Mucosa of rectum (tissue), 2 donors: ENCODE measurements at regions not wholly inside any gene's neighbourhood (a gene's known extent, or its start where the extent isn't known, plus 50 kb on each side); places are given as distances from the start of the nearest gene placed in this dataset.
"Not testable (repeated sequence)": the region's sequence is repeated elsewhere in the genome, so short reads cannot be mapped to it uniquely, and the experiment has no call there.

Source experiments
- H3K27ac ChIP-seq, 2 donors: one replicate each; pipeline ENCODE4 v1.7.0; 2013; ENCODE audit warnings: inconsistent platforms in 2 of 2, low read depth in 2 of 2, low read length in 2 of 2
- H3K27me3 ChIP-seq, 2 donors: one replicate each; pipeline ENCODE4 v1.7.0; 2013; ENCODE audit warnings: low read length in 2 of 2; ENCODE audit not compliant: control insufficient read depth in 2 of 2, insufficient read depth in 2 of 2
- H3K36me3 ChIP-seq, 2 donors: one replicate each; pipeline ENCODE4 v1.7.0; 2013; ENCODE audit warnings: low read length in 2 of 2; ENCODE audit not compliant: control insufficient read depth in 2 of 2, insufficient read depth in 2 of 2
- H3K4me1 ChIP-seq, 2 donors: one replicate each; pipeline ENCODE4 v1.7.0; 2013; ENCODE audit warnings: low read length in 2 of 2, mild to moderate bottlenecking in 1 of 2; ENCODE audit not compliant: control insufficient read depth in 2 of 2, insufficient read depth in 2 of 2
- H3K4me3 ChIP-seq, 2 donors: one replicate each; pipeline ENCODE4 v1.7.0; 2013; ENCODE audit warnings: low read length in 2 of 2
- H3K9ac ChIP-seq, 2 donors: one replicate each; pipeline ENCODE4 v1.7.0; 2013; ENCODE audit warnings: low read length in 2 of 2, low read depth in 1 of 2, mild to moderate bottlenecking in 1 of 2
- H3K9me3 ChIP-seq, 2 donors: one replicate each; pipeline ENCODE4 v1.7.0; 2013; ENCODE audit warnings: low read length in 2 of 2; ENCODE audit not compliant: control insufficient read depth in 2 of 2
- donor health status: healthy.
- donor health status: Normal muscosa, but diverticular disease.

DNA sequence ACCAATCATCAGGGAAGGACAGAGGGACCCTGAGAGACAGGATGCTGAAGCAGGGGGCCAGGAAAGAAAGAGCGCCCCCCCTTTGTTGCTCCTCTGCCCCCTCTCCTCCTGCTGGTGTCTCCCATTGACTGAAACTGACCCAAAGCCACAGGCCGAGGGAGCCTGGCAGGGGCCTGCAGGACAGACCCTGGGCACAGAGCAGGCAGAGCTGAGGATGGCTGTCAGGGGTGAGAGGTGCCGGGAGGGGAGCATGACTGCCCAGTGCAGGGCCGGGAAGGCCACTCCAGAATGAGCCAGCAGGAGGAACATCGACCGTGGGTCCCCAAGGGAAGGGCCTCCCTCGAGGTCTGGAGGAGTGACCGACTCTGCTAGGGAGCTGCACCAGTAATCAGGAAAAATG is 427.8 kb downstream of the PREX1 start:
- H3K9ac ChIP-seq: no peak overlapping the region
- H3K27me3 ChIP-seq: no peaks in the 10 kb centered on the region
- no peak overlapping the region for H3K27ac ChIP-seq
- no peak overlapping the region for H3K4me3 ChIP-seq
- no peaks in the 10 kb centered on the region for H3K36me3 ChIP-seq
- H3K9me3 ChIP-seq: no peaks in the 10 kb centered on the region
- no peaks in the 10 kb centered on the region for H3K4me1 ChIP-seq

DNA sequence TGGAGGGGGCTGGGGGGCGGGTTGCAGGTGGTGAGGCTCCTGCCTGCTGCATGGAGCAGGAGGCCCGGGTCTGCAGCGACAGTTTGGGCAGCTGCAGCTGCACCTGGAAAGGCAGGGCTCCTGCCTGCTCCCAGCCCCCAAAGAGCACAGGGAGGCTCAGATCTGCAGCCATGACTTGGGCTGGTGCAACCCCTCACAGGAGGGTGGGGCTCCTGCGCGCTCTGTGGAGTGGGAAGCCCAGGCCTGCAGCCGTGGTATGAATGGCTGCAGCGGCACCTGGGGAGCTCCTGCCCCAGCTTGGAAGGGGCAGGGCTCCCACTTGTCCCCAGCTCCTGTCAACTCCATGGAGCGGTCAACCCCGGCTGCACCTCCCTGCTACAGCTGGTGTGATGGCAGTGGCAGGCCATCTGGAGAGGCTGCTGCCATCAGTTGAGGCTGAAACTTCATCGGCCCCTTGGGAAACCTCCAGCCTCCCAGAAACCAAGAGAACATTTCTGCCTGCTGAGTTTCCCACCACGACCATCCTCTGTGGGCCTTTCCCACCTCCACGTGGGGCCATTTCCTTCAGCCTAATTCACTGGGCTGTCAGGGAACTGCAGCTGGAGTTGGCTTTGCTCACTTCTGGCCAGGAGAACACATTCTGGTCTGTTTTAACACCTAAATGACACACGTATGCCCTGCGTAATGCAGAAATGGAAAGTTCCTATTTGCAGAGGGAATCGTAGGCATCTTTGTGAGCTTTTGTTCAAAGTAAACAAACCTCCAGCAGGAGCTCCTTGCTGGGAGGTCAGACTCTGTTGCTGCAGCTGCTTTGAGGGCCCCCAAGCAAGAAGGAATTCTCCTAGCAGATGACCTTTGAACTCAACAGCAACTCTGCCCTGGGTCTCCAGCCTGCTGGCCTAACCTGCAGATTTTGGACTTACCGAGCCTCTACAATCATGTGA is 429.0 kb downstream of the PREX1 start:
- Histone ChIP-seq H3K4me3 (no peak overlapping the region), H3K4me1 (no peaks in the 10 kb centered on the region), H3K9me3 (no peaks in the 10 kb centered on the region), H3K27ac (no peak overlapping the region), H3K36me3 (no peaks in the 10 kb centered on the region), H3K27me3 (no peaks in the 10 kb centered on the region), H3K9ac (no peak overlapping the region)

DNA sequence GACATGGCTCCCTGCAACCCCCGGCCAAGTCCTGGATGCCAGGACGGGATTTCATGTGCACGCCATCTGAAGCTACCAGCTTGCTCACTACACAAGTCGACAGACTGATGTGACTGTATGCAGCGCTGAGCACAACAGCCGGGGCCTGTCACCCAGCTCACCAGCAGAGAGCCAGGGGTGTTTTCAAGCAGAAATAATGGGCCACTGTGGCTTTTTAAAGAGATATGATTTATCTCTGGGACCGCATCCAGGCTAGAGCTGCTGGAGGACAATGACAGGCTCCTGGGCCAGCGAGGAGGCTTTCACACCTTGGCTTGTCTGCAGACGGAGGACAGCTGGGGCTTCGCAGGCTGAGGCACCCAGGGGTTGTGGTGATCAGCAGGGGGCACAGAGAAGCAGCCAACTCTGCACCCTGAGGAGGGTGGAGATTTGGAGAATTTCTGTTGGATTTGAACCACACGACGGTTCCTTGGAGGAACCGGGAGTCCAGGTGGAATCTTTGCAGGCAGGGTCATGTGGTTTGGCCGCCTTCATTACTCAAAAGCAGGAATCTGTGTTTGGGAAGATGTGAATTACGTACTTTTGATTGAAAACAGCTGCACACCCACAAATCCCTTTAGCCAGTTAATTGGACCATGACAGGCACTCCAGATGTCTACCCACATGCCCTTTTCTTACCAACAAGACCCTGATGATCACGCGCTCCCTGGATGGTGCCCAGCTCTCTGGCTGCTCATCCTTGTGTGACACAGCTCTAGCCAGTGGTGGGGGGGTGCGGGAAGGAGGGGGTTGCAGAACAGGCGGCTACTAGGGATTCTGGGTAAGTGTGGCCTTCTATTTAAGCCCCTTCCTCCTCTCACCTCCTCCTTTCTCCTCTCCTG is 430.6 kb downstream of the PREX1 start:
- not testable (repeated sequence) for H3K27me3 ChIP-seq, H3K27ac ChIP-seq, H3K4me1 ChIP-seq, H3K36me3 ChIP-seq, H3K9ac ChIP-seq, H3K9me3 ChIP-seq, H3K4me3 ChIP-seq

DNA sequence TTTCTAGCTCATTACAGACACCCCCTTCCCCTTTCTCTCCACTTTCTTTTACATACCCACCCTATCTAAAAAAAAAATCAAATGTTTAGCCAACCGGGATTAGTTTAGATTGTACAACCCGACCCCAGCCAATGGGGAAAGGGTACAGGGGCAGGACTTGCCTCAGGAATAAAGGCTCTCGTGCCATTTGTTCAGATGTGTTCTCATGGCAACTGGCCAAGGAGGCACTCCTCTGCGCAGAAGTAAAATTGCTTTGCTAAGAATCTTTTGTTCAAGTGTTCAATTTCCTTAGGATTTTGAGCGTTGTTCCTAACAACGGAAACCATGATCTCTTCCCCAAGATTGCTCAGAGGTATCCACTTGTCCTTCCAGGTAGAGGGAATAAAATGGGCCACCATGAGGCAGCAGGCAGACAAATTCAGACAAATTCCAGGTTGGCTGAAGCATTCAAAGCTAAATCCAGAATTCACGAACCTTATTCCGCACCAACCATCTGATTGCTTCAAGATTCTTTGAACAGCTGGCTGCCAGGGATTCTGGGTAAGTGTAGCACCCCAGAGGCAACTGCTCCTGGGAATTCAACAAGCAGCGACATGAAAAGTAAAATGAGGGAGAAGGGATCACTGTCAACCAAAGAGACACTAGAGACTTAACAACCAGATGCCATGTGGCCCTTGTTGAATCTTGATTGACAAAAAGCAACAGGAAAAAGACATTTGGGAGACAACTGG is 431.8 kb downstream of the PREX1 start:
- H3K27ac ChIP-seq: no peak overlapping the region
- no peaks in the 10 kb centered on the region for H3K4me1 ChIP-seq
- no peaks in the 10 kb centered on the region for H3K36me3 ChIP-seq
- no peak overlapping the region for H3K4me3 ChIP-seq
- peaks cover 0 to 4% of the 10 kb centered on the region in 2 donors for H3K9me3 ChIP-seq
- no peaks in the 10 kb centered on the region for H3K27me3 ChIP-seq
- no peak overlapping the region for H3K9ac ChIP-seq

DNA sequence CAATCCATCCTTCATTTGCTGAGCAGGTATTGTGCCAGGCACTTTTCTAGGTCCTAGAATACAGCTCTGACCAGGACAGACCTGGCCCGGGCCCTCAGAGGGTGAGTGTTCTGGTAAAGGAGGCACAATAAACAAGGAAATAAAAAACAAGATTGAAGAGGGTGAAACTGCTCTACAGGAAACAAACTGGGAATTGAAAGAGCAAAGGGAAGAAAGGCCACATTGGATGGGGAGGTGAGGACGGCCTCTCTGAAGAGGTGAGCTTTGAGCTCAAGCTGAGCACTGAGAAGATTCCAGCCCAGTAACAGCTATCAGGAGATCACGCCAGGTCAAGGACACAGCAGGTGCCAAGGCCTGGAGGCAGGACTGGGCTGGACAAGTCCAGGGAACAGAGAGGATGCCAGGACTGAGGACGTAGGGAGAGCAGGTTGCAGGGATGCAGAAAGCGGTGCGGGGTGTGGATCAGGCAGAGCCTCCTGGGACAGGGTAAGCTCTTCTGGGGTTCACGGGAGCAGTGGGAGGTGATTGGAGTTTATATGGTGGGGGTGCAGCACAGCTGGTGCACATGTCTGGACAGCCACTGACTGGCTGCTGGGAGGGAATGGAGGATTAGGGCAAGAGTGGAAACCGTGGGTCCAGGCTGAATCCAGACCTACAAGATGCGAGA is 433.3 kb downstream of the PREX1 start:
- H3K9me3 ChIP-seq: peaks cover 0 to 4% of the 10 kb centered on the region in 2 donors
- no peaks in the 10 kb centered on the region for H3K27me3 ChIP-seq
- H3K36me3 ChIP-seq: no peaks in the 10 kb centered on the region
- no peak overlapping the region for H3K9ac ChIP-seq
- no peak overlapping the region for H3K4me3 ChIP-seq
- no peaks in the 10 kb centered on the region for H3K4me1 ChIP-seq
- no peak overlapping the region for H3K27ac ChIP-seq

DNA sequence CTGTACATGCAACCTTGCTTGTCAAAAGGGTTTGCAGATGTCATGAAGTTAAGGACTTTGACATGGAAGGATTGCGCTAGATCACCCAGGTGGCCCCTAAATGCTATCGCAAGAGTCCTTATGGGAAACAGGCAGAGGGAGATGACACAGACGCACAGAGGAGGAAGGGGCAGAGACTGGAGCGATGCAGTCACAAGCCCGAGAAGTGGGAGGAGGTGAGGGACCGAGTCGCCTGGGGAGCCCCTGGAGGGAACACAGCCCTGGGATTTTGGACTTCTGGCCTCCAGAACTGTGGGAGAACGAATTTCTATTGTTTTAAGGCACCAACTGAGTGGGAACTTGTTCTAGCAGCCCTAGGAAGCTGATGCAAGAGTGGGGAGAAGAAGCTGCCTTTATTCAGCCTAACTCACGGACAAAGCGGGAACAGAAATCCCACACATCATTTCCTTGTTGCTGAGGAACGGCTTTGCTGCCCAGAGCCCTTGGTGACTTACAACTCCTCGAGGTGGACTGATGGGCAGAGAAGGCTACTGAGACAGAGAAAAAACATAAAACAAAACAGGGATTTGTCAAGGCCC is 434.0 kb downstream of the PREX1 start:
- Histone ChIP-seq H3K27ac (no peak overlapping the region), H3K9ac (no peak overlapping the region), H3K4me3 (no peak overlapping the region), H3K4me1 (no peaks in the 10 kb centered on the region), H3K9me3 (peaks cover 0 to 4% of the 10 kb centered on the region in 2 donors), H3K27me3 (no peaks in the 10 kb centered on the region), H3K36me3 (no peaks in the 10 kb centered on the region)

DNA sequence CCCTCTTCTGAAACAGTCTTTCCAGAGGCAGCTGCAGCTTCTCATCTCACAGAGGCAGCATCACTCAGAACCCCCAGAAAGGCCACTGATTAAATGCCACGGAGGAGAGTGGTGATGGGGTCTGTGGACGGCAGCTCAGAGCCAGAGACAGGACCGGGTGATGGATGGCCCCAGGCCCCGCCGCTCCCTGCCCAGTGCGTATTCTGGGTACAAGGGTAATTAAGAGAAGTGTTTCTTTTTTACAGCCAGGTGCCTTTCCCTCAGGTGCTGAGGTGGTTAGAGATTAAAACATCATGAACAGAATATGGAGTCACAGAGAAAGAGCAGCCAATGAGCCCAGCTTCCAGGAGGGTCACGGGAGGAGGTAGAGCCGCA is 434.5 kb downstream of the PREX1 start:
- no peak overlapping the region for H3K9ac ChIP-seq

DNA sequence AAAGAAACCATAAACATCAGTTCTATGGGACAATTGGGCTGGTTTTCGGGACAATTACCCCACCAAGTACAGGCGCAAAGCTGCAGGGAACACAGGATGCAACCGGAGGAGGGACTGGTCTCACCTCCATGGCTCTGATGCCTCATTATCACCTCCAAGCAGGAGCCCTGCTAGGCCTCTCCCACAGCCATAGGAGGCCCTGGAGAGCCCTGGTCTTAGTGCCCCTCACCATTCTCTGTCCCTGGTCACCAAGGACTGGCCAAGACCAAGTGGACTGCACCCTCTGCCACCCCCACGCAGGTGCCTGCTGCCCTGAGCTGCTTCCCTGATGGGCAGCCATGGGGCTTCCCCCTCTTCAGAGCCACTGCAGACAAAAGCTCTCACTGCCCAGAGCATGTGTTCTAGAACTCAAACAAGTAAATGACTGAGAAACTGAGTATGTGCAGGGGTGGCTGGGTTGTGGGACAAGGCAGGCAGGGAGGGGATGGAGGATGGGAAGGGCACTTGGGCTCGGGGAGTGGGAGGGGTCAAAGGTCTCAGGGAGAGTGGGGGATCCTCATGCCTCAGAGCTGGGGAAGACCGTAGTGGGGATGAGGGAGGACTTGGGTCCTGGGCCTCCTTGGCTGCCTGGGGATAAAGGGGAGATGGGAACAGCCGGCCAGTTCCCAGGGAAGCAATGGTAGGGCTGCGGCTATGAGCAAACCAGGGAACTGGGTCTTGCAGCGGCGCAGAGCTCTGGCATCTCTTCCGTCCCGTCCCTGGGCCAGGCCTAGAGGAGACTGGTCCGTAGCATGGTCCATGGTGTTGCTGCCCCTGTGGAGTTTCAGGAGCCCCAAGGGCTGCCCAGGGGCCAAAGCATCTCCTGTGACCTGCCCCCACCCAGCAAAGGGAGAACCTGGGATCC is 435.1 kb downstream of the PREX1 start:
- no peaks in the 10 kb centered on the region for H3K36me3 ChIP-seq
- no peak overlapping the region for H3K9ac ChIP-seq
- H3K4me1 ChIP-seq: no peaks in the 10 kb centered on the region
- H3K4me3 ChIP-seq: no peak overlapping the region
- peaks cover 0 to 4% of the 10 kb centered on the region in 2 donors for H3K9me3 ChIP-seq
- no peaks in the 10 kb centered on the region for H3K27me3 ChIP-seq
- no peak overlapping the region for H3K27ac ChIP-seq

More for the DNA sequence above, 434.5 kb downstream of the PREX1 start:
- no peak overlapping the region for H3K27ac ChIP-seq
- no peak overlapping the region for H3K4me3 ChIP-seq
- peaks cover 0 to 4% of the 10 kb centered on the region in 2 donors for H3K9me3 ChIP-seq
- no peaks in the 10 kb centered on the region for H3K36me3 ChIP-seq
- H3K27me3 ChIP-seq: no peaks in the 10 kb centered on the region
- no peaks in the 10 kb centered on the region for H3K4me1 ChIP-seq

DNA sequence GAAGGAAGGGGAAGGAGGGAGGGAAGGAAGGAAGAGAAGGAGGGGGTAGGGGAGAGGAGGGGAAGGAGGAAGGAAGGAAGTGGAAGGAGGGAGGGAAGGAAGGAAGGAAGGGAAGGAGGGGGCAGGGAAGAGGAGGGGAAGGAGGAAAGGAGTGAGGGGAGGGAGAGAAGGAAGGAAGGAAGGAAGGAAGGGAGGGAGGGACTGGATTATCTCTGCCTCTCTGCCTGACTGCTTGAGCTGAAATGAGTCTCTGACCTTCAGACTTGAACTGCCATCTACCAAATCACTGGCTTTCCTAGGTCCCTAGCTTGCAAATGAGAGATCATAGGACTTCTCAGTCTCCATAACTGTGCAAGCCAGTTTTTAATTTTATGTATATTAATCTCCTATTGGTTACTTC is 436.8 kb downstream of the PREX1 start:
- no peaks in the 10 kb centered on the region for H3K4me1 ChIP-seq

More for the DNA sequence above, 436.8 kb downstream of the PREX1 start:
- H3K36me3 ChIP-seq: no peaks in the 10 kb centered on the region
- H3K9me3 ChIP-seq: peaks cover 0 to 4% of the 10 kb centered on the region in 2 donors
- no peak overlapping the region for H3K27ac ChIP-seq
- H3K27me3 ChIP-seq: no peaks in the 10 kb centered on the region
- no peak overlapping the region for H3K4me3 ChIP-seq
- no peak overlapping the region for H3K9ac ChIP-seq
